ENCODE measurements at regions not wholly inside any gene's neighbourhood (a gene's known extent, or its start where the extent isn't known, plus 50 kb on each side); places are given as distances from the start of the nearest gene placed in this dataset.

GRCh38 chr15:93141371-93141794, 52.4 kb upstream of the RGMA start:
- peak overlapping the region in 1 of 8 donors; percentile 29 for H3K27ac ChIP-seq
- no peaks in the 10 kb centered on the region for H3K9me3 ChIP-seq
- H3K4me1 ChIP-seq: peaks cover 0 to 5% (median 2%) of the 10 kb centered on the region in 6 donors
- TF ChIP-seq POLR2A (IDR thresholded peaks at IDR 0.05): no peak
- no peak for TF ChIP-seq CTCF (IDR thresholded peaks at IDR 0.05 in 8 of 11, conservative IDR thresholded peaks at IDR 0.05 in 3 of 11)
- no peak for TF ChIP-seq POLR2AphosphoS5 (IDR thresholded peaks at IDR 0.05)
- intact Hi-C loops (cut with DNase I; ENCODE audit: low total_unique reads): no loop called here
- no peaks in the 10 kb centered on the region for H3K36me3 ChIP-seq
- 42 to 61% (median 48%) methylated on average over 8 of the region's 8 CpGs for WGBS, 5 donors
- H3K27me3 ChIP-seq (replicated peaks in 1 of 7): no peaks in the 10 kb centered on the region
- no peak for DNase-seq
- peak overlapping the region in 1 of 8 donors; percentile 36 for H3K4me3 ChIP-seq

- WGBS, 5 donors: 83 to 92% (median 89%) methylated on average over 8 of the region's 8 CpGs
- Histone ChIP-seq H3K36me3 (no peaks in the 10 kb centered on the region), H3K9me3 (no peaks in the 10 kb centered on the region), H3K27me3 (replicated peaks in 1 of 7) (no peaks in the 10 kb centered on the region), H3K27ac (no peak overlapping the region), H3K4me1 (peaks cover 0 to 5% (median 2%) of the 10 kb centered on the region in 6 donors), H3K4me3 (no peak overlapping the region)
- no peak for DNase-seq
- TF ChIP-seq CTCF (IDR thresholded peaks at IDR 0.05 in 8 of 11, conservative IDR thresholded peaks at IDR 0.05 in 3 of 11): no peak
- intact Hi-C loops (cut with DNase I; ENCODE audit: low total_unique reads): no loop called here
Observed at GRCh38 chr15:93139436-93139835, 50.4 kb upstream of the RGMA start.

- Histone ChIP-seq H3K36me3 (no peaks in the 10 kb centered on the region), H3K27me3 (replicated peaks in 1 of 7) (no peaks in the 10 kb centered on the region), H3K9me3 (no peaks in the 10 kb centered on the region), H3K27ac (no peak overlapping the region), H3K4me3 (no peak overlapping the region), H3K4me1 (peaks cover 0 to 5% (median 2%) of the 10 kb centered on the region in 6 donors)
- TF ChIP-seq POLR2A (IDR thresholded peaks at IDR 0.05) (no peak), CTCF (IDR thresholded peaks at IDR 0.05 in 8 of 11, conservative IDR thresholded peaks at IDR 0.05 in 3 of 11) (no peak), POLR2AphosphoS5 (IDR thresholded peaks at IDR 0.05) (no peak)
- intact Hi-C loops (cut with DNase I; ENCODE audit: low total_unique reads): no loop called here
- 87 to 100% (median 94%) methylated on average over 3 of the region's 3 CpGs for WGBS, 5 donors
- DNase-seq: no peak
Observed at GRCh38 chr15:93138681-93139250, 49.8 kb upstream of the RGMA start.

Small RNAs in the stretch of these regions (small RNA-seq; reads per million reads assigned to genes)
- gene AC103996.1: 0 reads per million in 4 donors
- gene AC112693.2: 0 reads per million in 4 donors

All from spleen (tissue), 11 donors.